NAMALWA (cell line): ENCODE measurements at regions not wholly inside any gene's neighbourhood (a gene's known extent, or its start where the extent isn't known, plus 50 kb on each side); places are given as distances from the start of the nearest gene placed in this dataset.
"Not testable (repeated sequence)": the region's sequence is repeated elsewhere in the genome, so short reads cannot be mapped to it uniquely, and the experiment has no call there.

Source experiments
- DNase-seq: peaks from one replicate; pipeline ENCODE4 v3.0.0-alpha.2; 2015; ENCODE audit warnings: low spot score

- not testable (repeated sequence) for DNase-seq
Observed at GRCh38 chr2:139410147-139410832, 630.1 kb upstream of the NXPH2 start.

GRCh38 chr2:139409212-139409611 is 629.0 kb upstream of the NXPH2 start:
- DNase-seq = no peak

- no peak for DNase-seq
Observed at GRCh38 chr2:139403948-139404347, 623.8 kb upstream of the NXPH2 start.

- no peak for DNase-seq
Observed at GRCh38 chr2:139394801-139395200, 614.6 kb upstream of the NXPH2 start.

- no peak for DNase-seq
Observed at GRCh38 chr2:139389391-139389790, 609.2 kb upstream of the NXPH2 start.

GRCh38 chr2:139386401-139386800 is 606.2 kb upstream of the NXPH2 start:
- DNase-seq = no peak

- DNase-seq = no peak
Observed at GRCh38 chr2:139383532-139383931, 603.3 kb upstream of the NXPH2 start.

- no peak for DNase-seq
Observed at GRCh38 chr2:139380051-139380450, 599.9 kb upstream of the NXPH2 start.

GRCh38 chr2:139378373-139378772 is 598.2 kb upstream of the NXPH2 start:
- DNase-seq = no peak

- DNase-seq = no peak
Observed at GRCh38 chr2:139374296-139374850, 594.2 kb upstream of the NXPH2 start.

GRCh38 chr2:139369423-139370409 is 589.5 kb upstream of the NXPH2 start:
- no peak for DNase-seq

GRCh38 chr2:139367416-139367815 is 587.2 kb upstream of the NXPH2 start:
- DNase-seq = no peak

GRCh38 chr2:139366681-139367080 is 586.5 kb upstream of the NXPH2 start:
- DNase-seq = no peak

- no peak for DNase-seq
Observed at GRCh38 chr2:139365189-139365588, 585.0 kb upstream of the NXPH2 start.

GRCh38 chr2:139360654-139361053 is 580.5 kb upstream of the NXPH2 start:
- DNase-seq = no peak

GRCh38 chr2:139359818-139360217 is 579.6 kb upstream of the NXPH2 start:
- no peak for DNase-seq

- DNase-seq = no peak
Observed at GRCh38 chr2:139357972-139358371, 577.8 kb upstream of the NXPH2 start.

- no peak for DNase-seq
Observed at GRCh38 chr2:139354518-139354917, 574.3 kb upstream of the NXPH2 start.

GRCh38 chr2:139353874-139354273 is 573.7 kb upstream of the NXPH2 start:
- peak; percentile 2 for DNase-seq

- DNase-seq = no peak
Observed at GRCh38 chr2:139317259-139317658, 537.1 kb upstream of the NXPH2 start.

- DNase-seq = no peak
Observed at GRCh38 chr2:139314059-139314458, 533.9 kb upstream of the NXPH2 start.

- no peak for DNase-seq
Observed at GRCh38 chr2:139296672-139297209, 516.6 kb upstream of the NXPH2 start.
